Right atrium auricular region (tissue), 2 donors: ENCODE measurements at regions not wholly inside any gene's neighbourhood (a gene's known extent, or its start where the extent isn't known, plus 50 kb on each side); places are given as distances from the start of the nearest gene placed in this dataset.
A peak's percentile ranks its signal among the peaks of the same experiment; 100 is the strongest.

Experiments used
- DNase-seq: peaks from one replicate; pipeline ENCODE4 v3.0.0-alpha.2; 2019; ENCODE audit warnings: low spot score
- H3K27ac ChIP-seq, 2 donors: fragments of 200-600 bp; sonication (generic); 1 replicate in 1 of 2; 2 replicates in 1 of 2; pipeline ENCODE4 v1.5.1; 2016 to 2019
- H3K27me3 ChIP-seq, 2 donors: fragments of 200-600 bp; sonication (generic); one replicate each; pipeline versions ENCODE4 v1.5.1 to v1.6.0; 2017 to 2019
- H3K36me3 ChIP-seq: fragments of 200-600 bp; sonication (generic); one replicate; pipeline ENCODE4 v1.5.1; 2016
- H3K4me1 ChIP-seq, 2 donors: fragments of 200-600 bp; sonication (generic); one replicate each; pipeline versions ENCODE4 v1.5.1 to v1.6.0; 2017 to 2019
- H3K4me3 ChIP-seq, 2 donors: fragments of 200-600 bp; sonication (generic); 1 replicate in 1 of 2; 2 replicates in 1 of 2; pipeline ENCODE4 v1.5.1; 2017 to 2019; ENCODE audit warnings: mild to moderate bottlenecking in 1 of 2, moderate library complexity in 1 of 2
- H3K9me3 ChIP-seq, 2 donors: fragments of 200-600 bp; sonication (generic); one replicate each; pipeline ENCODE4 v1.5.1; 2019
- CTCF ChIP-seq, 2 donors: fragments of 200-600 bp; sonication (generic); IDR thresholded peaks; one replicate each; pipeline ENCODE4 v1.5.1; 2019; ENCODE audit warnings: antibody characterized with exemption in 2 of 2

- no peaks in the 10 kb centered on the region for H3K9me3 ChIP-seq
- H3K27me3 ChIP-seq: no peaks in the 10 kb centered on the region
- no peaks in the 10 kb centered on the region for H3K4me1 ChIP-seq
- no peaks in the 10 kb centered on the region for H3K36me3 ChIP-seq
- H3K4me3 ChIP-seq: no peak overlapping the region
- no peak overlapping the region for H3K27ac ChIP-seq
- DNase-seq: no peak
- TF ChIP-seq CTCF (IDR thresholded peaks at IDR 0.05): no peak
These were observed 60.9 kb upstream of the WSB1 start for GRCh38 chr17:27233059-27233458.

GRCh38 chr17:27233776-27234175 is 60.1 kb upstream of the WSB1 start:
- no peak for TF ChIP-seq CTCF (IDR thresholded peaks at IDR 0.05)
- Histone ChIP-seq H3K4me1 (no peaks in the 10 kb centered on the region), H3K9me3 (no peaks in the 10 kb centered on the region), H3K27me3 (no peaks in the 10 kb centered on the region), H3K36me3 (no peaks in the 10 kb centered on the region), H3K27ac (no peak overlapping the region), H3K4me3 (no peak overlapping the region)
- DNase-seq: no peak

GRCh38 chr17:27236717-27237315 is 57.1 kb upstream of the WSB1 start:
- TF ChIP-seq CTCF (IDR thresholded peaks at IDR 0.05): peak; percentile 84 to 95
- peak; percentile 86 for DNase-seq
- Histone ChIP-seq H3K4me1 (peaks cover 0 to 11% of the 10 kb centered on the region in 2 donors), H3K9me3 (no peaks in the 10 kb centered on the region), H3K4me3 (no peak overlapping the region), H3K27me3 (no peaks in the 10 kb centered on the region), H3K27ac (no peak overlapping the region), H3K36me3 (no peaks in the 10 kb centered on the region)

GRCh38 chr17:27237890-27238289 is 56.0 kb upstream of the WSB1 start:
- DNase-seq: no peak
- H3K4me1 ChIP-seq: peaks cover 0 to 21% of the 10 kb centered on the region in 2 donors

GRCh38 chr17:27239046-27239445 is 54.9 kb upstream of the WSB1 start:
- Histone ChIP-seq H3K36me3 (no peaks in the 10 kb centered on the region), H3K27me3 (no peaks in the 10 kb centered on the region), H3K27ac (peak overlapping the region in 1 of 2 donors; percentile 14), H3K9me3 (no peaks in the 10 kb centered on the region), H3K4me1 (peaks cover 0 to 21% of the 10 kb centered on the region in 2 donors), H3K4me3 (no peak overlapping the region)
- no peak for TF ChIP-seq CTCF (IDR thresholded peaks at IDR 0.05)
- DNase-seq: no peak

More at GRCh38 chr17:27237890-27238289, 56.0 kb upstream of the WSB1 start:
- Histone ChIP-seq H3K36me3 (no peaks in the 10 kb centered on the region), H3K27me3 (no peaks in the 10 kb centered on the region), H3K27ac (no peak overlapping the region), H3K9me3 (no peaks in the 10 kb centered on the region), H3K4me3 (no peak overlapping the region)
- TF ChIP-seq CTCF (IDR thresholded peaks at IDR 0.05): no peak

GRCh38 chr17:27239584-27239983 is 54.3 kb upstream of the WSB1 start:
- Histone ChIP-seq H3K4me3 (no peak overlapping the region), H3K9me3 (no peaks in the 10 kb centered on the region), H3K27me3 (no peaks in the 10 kb centered on the region), H3K4me1 (peaks cover 0 to 25% of the 10 kb centered on the region in 2 donors), H3K27ac (no peak overlapping the region), H3K36me3 (no peaks in the 10 kb centered on the region)
- TF ChIP-seq CTCF (IDR thresholded peaks at IDR 0.05): no peak
- DNase-seq: no peak
